HG02981 (cell line): ENCODE measurements at regions not wholly inside any gene's neighbourhood (a gene's known extent, or its start where the extent isn't known, plus 50 kb on each side); places are given as distances from the start of the nearest gene placed in this dataset.

Experiments
- ATAC-seq: cut with Tn5 transposase; IDR thresholded peaks from one replicate; pipeline ENCODE4 v1.9.1; 2021; ENCODE audit warnings: mild to moderate bottlenecking, moderate library complexity; ENCODE audit not compliant: unreplicated experiment

GRCh38 chr2:42864222-42864621, 71.8 kb upstream of the HAAO start:
- ATAC-seq = no peak

- ATAC-seq = no peak
Observed at GRCh38 chr2:42863751-42864150, 71.4 kb upstream of the HAAO start.

GRCh38 chr2:42863320-42863719, 70.9 kb upstream of the HAAO start:
- ATAC-seq = no peak

- no peak for ATAC-seq
Observed at GRCh38 chr2:42862669-42863185, 70.3 kb upstream of the HAAO start.

- no peak for ATAC-seq
Observed at GRCh38 chr2:42861321-42861720, 68.9 kb upstream of the HAAO start.

GRCh38 chr2:42860319-42861094, 68.1 kb upstream of the HAAO start:
- ATAC-seq = no peak

GRCh38 chr2:42859791-42860190, 67.4 kb upstream of the HAAO start:
- ATAC-seq = no peak

GRCh38 chr2:42859006-42859552, 66.7 kb upstream of the HAAO start:
- no peak for ATAC-seq

- no peak for ATAC-seq
Observed at GRCh38 chr2:42858140-42859005, 66.0 kb upstream of the HAAO start.

- no peak for ATAC-seq
Observed at GRCh38 chr2:42856891-42857632, 64.7 kb upstream of the HAAO start.

- ATAC-seq = no peak
Observed at GRCh38 chr2:42856106-42856860, 63.9 kb upstream of the HAAO start.

- ATAC-seq = no peak
Observed at GRCh38 chr2:42855221-42855970, 63.0 kb upstream of the HAAO start.

- no peak for ATAC-seq
Observed at GRCh38 chr2:42854207-42854818, 61.9 kb upstream of the HAAO start.

GRCh38 chr2:42853549-42854206, 61.3 kb upstream of the HAAO start:
- no peak for ATAC-seq

- ATAC-seq = no peak
Observed at GRCh38 chr2:42852798-42853197, 60.4 kb upstream of the HAAO start.

GRCh38 chr2:42851740-42852250, 59.4 kb upstream of the HAAO start:
- ATAC-seq = no peak

- no peak for ATAC-seq
Observed at GRCh38 chr2:42851186-42851585, 58.8 kb upstream of the HAAO start.
